LoVo (cell line): ENCODE measurements at regions not wholly inside any gene's neighbourhood (a gene's known extent, or its start where the extent isn't known, plus 50 kb on each side); places are given as distances from the start of the nearest gene placed in this dataset.

Source experiments
- DNase-seq: peaks from one replicate; pipeline ENCODE4 v3.0.0-alpha.2; 2016; ENCODE audit warnings: low spot score

- no peak for DNase-seq
Observed at GRCh38 chr4:71243091-71243833, 95.6 kb upstream of the SLC4A4 start.

- DNase-seq, result no peak
Observed at GRCh38 chr4:71247706-71248105, 91.1 kb upstream of the SLC4A4 start.

- DNase-seq, result no peak
Observed at GRCh38 chr4:71251261-71251660, 87.6 kb upstream of the SLC4A4 start.

- no peak for DNase-seq
Observed at GRCh38 chr4:71253545-71253944, 85.3 kb upstream of the SLC4A4 start.

- no peak for DNase-seq
Observed at GRCh38 chr4:71254451-71255012, 84.3 kb upstream of the SLC4A4 start.

- no peak for DNase-seq
Observed at GRCh38 chr4:71255976-71256375, 82.8 kb upstream of the SLC4A4 start.

- DNase-seq, result no peak
Observed at GRCh38 chr4:71257761-71258160, 81.1 kb upstream of the SLC4A4 start.

GRCh38 chr4:71258323-71258722 lies 80.5 kb upstream of the SLC4A4 start:
- no peak for DNase-seq

GRCh38 chr4:71259280-71259679 lies 79.5 kb upstream of the SLC4A4 start:
- no peak for DNase-seq

- no peak for DNase-seq
Observed at GRCh38 chr4:71259911-71260331, 78.9 kb upstream of the SLC4A4 start.

- no peak for DNase-seq
Observed at GRCh38 chr4:71260544-71260943, 78.3 kb upstream of the SLC4A4 start.

GRCh38 chr4:71261001-71261400 lies 77.8 kb upstream of the SLC4A4 start:
- DNase-seq, result no peak

GRCh38 chr4:71261633-71262121 lies 77.1 kb upstream of the SLC4A4 start:
- DNase-seq, result no peak

- DNase-seq, result no peak
Observed at GRCh38 chr4:71262161-71262560, 76.7 kb upstream of the SLC4A4 start.

- DNase-seq, result no peak
Observed at GRCh38 chr4:71266090-71266794, 72.6 kb upstream of the SLC4A4 start.

- no peak for DNase-seq
Observed at GRCh38 chr4:71267244-71267643, 71.6 kb upstream of the SLC4A4 start.

- no peak for DNase-seq
Observed at GRCh38 chr4:71268166-71268565, 70.7 kb upstream of the SLC4A4 start.

- no peak for DNase-seq
Observed at GRCh38 chr4:71269233-71269632, 69.6 kb upstream of the SLC4A4 start.

GRCh38 chr4:71270901-71271300 lies 67.9 kb upstream of the SLC4A4 start:
- peak; percentile 8 for DNase-seq

- no peak for DNase-seq
Observed at GRCh38 chr4:71272976-71273375, 65.8 kb upstream of the SLC4A4 start.

GRCh38 chr4:71275004-71275403 lies 63.8 kb upstream of the SLC4A4 start:
- DNase-seq, result no peak

GRCh38 chr4:71275570-71275969 lies 63.2 kb upstream of the SLC4A4 start:
- DNase-seq, result no peak

- DNase-seq, result no peak
Observed at GRCh38 chr4:71277353-71277752, 61.5 kb upstream of the SLC4A4 start.
